Hematopoietic multipotent progenitor cell treated with erythropoietin and hydrocortisone succinate and interleukin-3 and kit ligand, for 17 days (in vitro differentiated cells): ENCODE measurements at regions not wholly inside any gene's neighbourhood (a gene's known extent, or its start where the extent isn't known, plus 50 kb on each side); places are given as distances from the start of the nearest gene placed in this dataset.

Experiments
- DNase-seq: peaks from one replicate; pipeline ENCODE4 v3.0.0-alpha.2; 2015; ENCODE audit warnings: low spot score

DNA sequence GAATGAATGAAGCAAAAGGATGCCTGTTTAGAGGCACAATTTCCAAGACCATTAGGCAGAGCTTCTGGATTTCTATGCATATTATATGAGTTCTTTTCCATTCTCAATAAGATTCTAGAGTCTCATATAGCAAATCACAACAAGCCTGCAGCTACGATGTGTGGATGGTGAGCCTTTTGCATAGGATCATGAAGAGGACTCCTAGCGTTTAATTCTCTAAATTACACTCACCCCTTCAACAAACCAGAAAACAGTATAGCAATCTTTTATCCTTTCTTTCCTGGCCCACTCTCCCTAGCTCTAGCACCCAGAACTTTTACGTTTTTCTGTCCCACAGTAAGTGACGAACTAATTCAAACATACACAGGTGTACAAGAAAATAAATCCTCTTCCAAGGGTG, 293.1 kb upstream of the KLHL29 start:
- DNase-seq, result no peak

- DNase-seq, result no peak
These were observed 292.1 kb upstream of the KLHL29 start for GRCh38 chr2:23092831-23093230.

GRCh38 chr2:23093513-23093912, 291.5 kb upstream of the KLHL29 start:
- DNase-seq, result no peak

GRCh38 chr2:23096906-23097602, 287.9 kb upstream of the KLHL29 start:
- no peak for DNase-seq

GRCh38 chr2:23100406-23100805, 284.6 kb upstream of the KLHL29 start:
- no peak for DNase-seq

DNA sequence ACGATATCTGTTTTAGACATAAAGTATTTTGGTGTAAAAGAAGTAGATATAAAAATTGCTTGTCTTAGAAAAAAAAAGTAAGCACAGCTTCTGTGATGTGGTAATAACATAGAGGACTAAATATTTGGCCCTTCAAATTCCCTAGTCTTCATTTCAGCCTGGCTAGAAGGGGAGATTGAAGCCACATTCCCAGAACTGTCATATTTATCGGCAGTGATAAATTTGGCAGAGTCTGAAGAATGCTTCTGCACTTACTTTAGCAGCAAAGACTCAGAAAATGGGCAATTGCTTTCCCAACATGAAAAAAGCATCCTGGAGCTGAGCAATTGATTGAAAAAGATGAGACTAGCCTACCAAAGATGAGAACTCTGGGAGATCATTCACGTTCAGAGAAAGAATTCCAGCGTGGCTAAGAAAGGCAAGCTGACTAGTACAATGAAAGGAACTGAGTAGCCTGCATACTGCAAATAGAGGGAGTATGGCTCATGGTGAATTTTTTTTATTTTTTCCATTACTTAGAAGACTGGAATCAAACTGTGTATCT, 278.7 kb upstream of the KLHL29 start:
- no peak for DNase-seq

DNA sequence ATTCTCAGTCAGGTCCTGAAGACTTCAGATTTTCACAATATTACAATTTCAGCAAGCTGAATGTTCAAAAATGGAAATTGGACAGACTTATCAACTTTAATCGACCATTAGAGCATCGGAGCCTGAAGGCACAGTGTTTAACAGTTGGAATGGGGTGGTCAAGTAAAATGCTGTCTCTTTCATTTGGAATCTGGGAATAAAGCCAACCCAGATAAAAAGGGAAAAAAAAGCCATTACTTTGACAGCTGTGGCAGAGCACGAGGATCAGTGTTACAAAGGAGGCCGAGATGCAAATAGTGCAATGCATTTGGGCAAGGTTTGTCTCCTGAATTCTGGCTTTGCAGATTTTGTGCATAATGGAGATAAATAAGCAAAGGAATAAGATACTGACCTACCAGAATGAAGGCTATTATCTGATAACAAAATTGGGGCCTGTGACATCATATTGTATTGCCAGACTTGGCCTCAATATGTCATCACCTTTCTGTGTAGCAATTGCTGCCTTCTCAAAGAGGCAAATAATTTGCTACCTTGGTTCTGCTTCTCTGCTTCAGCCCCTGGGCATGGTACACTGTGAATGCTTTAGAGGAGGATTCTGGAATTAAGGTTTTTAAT, 277.5 kb upstream of the KLHL29 start:
- no peak for DNase-seq

- DNase-seq, result no peak
These were observed 273.7 kb upstream of the KLHL29 start for GRCh38 chr2:23111263-23111662.

- DNase-seq, result no peak
These were observed 272.5 kb upstream of the KLHL29 start for GRCh38 chr2:23112517-23112916.

- no peak for DNase-seq
These were observed 270.7 kb upstream of the KLHL29 start for GRCh38 chr2:23114299-23114698.

DNA sequence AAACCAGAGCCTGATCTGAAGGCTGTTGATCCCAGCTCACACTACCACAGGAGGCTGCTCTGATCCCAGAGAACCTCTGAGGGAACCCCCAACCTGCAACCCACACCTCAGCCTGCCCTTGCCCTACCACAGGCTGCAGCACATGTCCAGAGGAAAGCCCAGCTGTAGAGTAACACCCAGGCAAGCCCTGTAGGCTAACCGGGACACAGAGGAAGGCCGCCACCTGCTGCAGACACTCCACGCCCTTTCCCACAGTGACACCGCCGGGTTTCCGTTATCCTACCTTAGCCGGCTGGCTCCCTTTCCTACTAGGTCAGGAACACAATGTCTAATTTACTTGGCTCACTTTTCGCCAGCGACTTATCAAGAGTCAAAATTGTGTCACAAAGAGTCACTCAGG, 266.7 kb upstream of the KLHL29 start:
- no peak for DNase-seq

DNA sequence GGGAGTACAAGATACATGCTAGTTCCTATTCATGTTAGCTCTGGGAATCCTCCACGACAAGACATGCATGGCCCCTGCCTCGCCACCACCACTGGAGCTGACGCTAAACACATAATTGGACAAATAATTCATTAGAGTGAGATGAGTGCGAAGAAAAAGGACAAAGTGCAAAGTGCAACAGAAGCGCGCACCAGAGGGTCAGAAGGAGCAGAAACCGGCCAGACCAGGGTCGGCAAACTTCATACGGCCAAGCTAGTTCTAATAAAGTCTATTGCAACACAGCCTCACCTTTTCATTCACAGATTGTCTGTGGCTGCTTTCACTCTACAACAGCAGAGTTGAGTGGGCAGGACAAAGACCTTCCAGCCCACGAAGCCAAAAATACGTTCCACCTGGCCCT, 266.1 kb upstream of the KLHL29 start:
- no peak for DNase-seq

- DNase-seq, result no peak
These were observed 264.8 kb upstream of the KLHL29 start for GRCh38 chr2:23120161-23120560.

GRCh38 chr2:23121968-23122648, 262.9 kb upstream of the KLHL29 start:
- no peak for DNase-seq

- DNase-seq, result no peak
These were observed 262.2 kb upstream of the KLHL29 start for GRCh38 chr2:23122681-23123215.

GRCh38 chr2:23123686-23124085, 261.3 kb upstream of the KLHL29 start:
- DNase-seq, result no peak

GRCh38 chr2:23124214-23124750, 260.7 kb upstream of the KLHL29 start:
- DNase-seq, result no peak

DNA sequence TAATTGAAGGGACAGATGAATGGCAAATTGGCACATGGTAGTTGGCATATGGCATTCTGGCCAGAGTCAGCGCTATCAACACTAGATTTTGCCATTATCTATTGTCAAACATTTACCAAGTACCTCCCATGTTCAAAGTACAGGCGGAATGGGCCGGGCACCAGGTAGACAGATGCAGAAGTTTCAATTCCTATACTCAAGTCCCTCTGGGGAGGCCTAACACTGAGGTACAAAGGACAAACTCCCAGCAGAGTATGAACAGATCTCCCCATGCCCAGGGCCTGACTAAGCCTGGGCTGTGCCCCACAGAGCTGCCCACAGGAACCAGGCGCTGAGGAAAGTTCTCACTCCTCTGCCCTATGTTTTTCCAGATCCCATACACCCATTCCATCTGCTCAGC, 257.5 kb upstream of the KLHL29 start:
- no peak for DNase-seq

GRCh38 chr2:23128684-23129292, 256.2 kb upstream of the KLHL29 start:
- no peak for DNase-seq

- no peak for DNase-seq
These were observed 253.9 kb upstream of the KLHL29 start for GRCh38 chr2:23131066-23131575.

DNA sequence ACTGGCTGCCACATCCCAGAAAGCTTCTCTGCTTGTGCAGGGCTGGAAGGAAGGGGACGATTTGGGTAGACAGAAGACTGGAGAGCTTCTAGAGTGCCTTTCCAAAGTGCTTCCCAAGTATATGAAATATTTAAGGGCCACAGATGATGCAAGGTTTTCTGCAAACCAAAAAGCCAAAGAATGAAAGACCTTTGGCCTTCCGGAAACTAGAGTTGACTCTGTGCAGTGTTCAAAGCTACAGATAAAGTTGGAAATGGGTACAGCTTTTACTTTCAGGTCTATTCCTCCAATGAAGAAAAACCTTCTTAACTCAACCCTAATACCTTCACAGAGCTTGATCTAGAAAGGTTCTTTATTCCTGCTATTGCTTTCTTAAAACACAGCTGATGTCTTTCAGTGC, 253.0 kb upstream of the KLHL29 start:
- no peak for DNase-seq
